MM.1S (cell line): ENCODE measurements at regions not wholly inside any gene's neighbourhood (a gene's known extent, or its start where the extent isn't known, plus 50 kb on each side); places are given as distances from the start of the nearest gene placed in this dataset.

Experiments
- CTCF ChIP-seq: fragments of 300-600 bp; sonication (generic); IDR thresholded peaks from 2 replicates; pipeline ENCODE4 v1.5.1; 2016; ENCODE audit warnings: antibody characterized with exemption, low read length, mixed read lengths
- EZH2 ChIP-seq: fragments of 300-600 bp; sonication (generic); optimal IDR thresholded peaks from 2 replicates; pipeline ENCODE3; 2017; ENCODE audit warnings: low read depth, mild to moderate bottlenecking, antibody characterized with exemption, low read length, mixed read lengths

DNA sequence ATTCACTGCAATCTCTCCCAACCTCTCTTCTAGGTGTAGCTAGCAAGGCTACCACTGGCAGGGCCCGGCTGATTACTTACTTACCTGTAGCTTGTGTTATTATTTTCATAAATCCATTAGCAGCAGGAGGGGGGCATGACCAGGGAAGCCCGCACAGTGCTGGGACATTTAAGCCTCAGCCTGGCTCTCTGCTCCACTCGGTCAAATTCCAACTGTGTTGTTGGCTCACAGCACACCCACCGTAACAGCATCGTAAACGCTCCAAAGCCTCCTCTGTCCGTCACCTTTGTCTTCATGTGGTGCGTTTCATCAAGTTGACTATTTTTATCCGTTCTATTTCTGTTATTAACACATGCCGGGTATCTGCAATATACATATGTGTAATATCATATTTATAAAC is 264.7 kb downstream of the NSG2 start:
- TF ChIP-seq EZH2, result no peak
- TF ChIP-seq CTCF, result no peak
